ENCODE measurements at regions not wholly inside any gene's neighbourhood (a gene's known extent, or its start where the extent isn't known, plus 50 kb on each side); places are given as distances from the start of the nearest gene placed in this dataset.
"Not testable (repeated sequence)": the region's sequence is repeated elsewhere in the genome, so short reads cannot be mapped to it uniquely, and the experiment has no call there.

DNA sequence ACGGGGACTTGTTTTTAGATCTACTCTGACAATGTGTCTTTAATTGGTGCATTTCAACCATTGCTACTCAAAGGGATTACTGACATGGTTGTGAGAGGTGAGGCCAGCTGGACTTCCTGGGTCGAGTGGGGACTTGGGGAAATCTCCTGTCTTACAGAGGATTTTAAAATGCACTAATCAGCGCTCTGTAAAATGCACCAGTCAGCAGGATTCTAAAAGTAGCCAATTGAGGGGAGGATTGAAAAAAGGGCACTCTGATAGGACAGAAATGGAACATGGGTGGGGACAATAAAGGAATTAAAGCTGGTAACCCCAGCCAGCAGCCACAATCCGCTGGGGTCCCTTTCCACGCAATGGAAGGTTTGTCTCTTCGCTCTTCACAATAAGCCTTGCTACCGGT lies 122.5 kb upstream of the SNRPN start:
- Histone ChIP-seq H3K27ac (ENCODE audit: low read length) (no peak overlapping the region), H3K27me3 (ENCODE audit: control insufficient read depth, insufficient read depth, low read length) (no peaks in the 10 kb centered on the region), H3K4me3 (ENCODE audit: low read length) (no peak overlapping the region), H3K4me1 (ENCODE audit: control insufficient read depth, insufficient read depth, low read length) (no peaks in the 10 kb centered on the region), H3K36me3 (ENCODE audit: control insufficient read depth, insufficient read depth, low read length) (no peaks in the 10 kb centered on the region), H3K9me3 (replicated peaks; ENCODE audit: control insufficient read depth, low read depth, low read length) (peaks cover 9% of the 10 kb centered on the region)
- 93% methylated on average over 3 of the region's 7 CpGs for WGBS (ENCODE audit: insufficient coverage)
- no peak for DNase-seq

DNA sequence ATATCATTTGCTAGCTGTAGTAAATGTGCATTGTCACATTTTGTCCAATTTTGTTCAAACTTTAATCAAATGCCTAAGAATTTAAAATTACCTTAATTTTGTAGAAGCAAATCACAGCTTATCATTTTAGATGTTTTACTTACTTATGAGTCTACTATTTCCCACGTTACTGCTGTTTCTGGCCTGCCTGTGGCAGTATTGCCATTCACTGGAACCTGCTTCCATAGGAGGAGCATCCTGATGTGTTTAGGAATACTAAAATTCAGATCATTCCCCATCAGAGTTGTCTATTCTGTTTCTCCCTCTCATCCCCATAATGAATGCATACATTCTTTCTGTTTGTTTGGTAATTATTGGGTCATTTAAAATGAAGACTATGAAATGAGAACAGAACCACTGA lies 119.5 kb upstream of the SNRPN start:
- WGBS (ENCODE audit: insufficient coverage), result no CpG with 5 or more reads among the region's 1 CpG
- Histone ChIP-seq H3K27me3 (ENCODE audit: control insufficient read depth, insufficient read depth, low read length) (no peaks in the 10 kb centered on the region), H3K9me3 (replicated peaks; ENCODE audit: control insufficient read depth, low read depth, low read length) (peaks cover 9% of the 10 kb centered on the region), H3K27ac (ENCODE audit: low read length) (no peak overlapping the region), H3K4me3 (ENCODE audit: low read length) (no peak overlapping the region), H3K36me3 (ENCODE audit: control insufficient read depth, insufficient read depth, low read length) (no peaks in the 10 kb centered on the region), H3K4me1 (ENCODE audit: control insufficient read depth, insufficient read depth, low read length) (no peaks in the 10 kb centered on the region)
- no peak for DNase-seq

DNA sequence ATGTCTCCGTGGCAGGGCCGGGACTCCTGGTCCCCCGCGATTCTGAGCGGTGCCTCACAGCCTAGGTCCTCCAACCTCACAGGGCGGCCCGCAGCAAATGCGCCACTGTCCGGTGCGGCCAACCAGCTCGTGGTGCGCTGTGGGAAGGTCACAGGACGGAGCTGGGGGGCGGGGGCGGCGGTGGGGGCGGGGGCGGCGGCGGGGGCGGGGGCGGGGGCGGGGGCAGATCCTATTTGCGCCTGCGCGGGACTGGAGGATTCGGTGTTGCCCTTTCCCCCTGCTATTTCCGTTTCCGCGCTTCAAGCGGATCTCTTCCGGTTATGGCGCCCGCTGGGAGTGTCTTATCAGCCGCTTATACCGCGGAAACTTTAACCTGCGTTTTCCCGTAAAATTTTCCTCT lies 106.7 kb upstream of the SNRPN start:
- no peaks in the 10 kb centered on the region for H3K36me3 ChIP-seq (ENCODE audit: control insufficient read depth, insufficient read depth, low read length)
- peak overlapping the region; percentile 31 for H3K4me3 ChIP-seq (ENCODE audit: low read length)
- no peaks in the 10 kb centered on the region for H3K4me1 ChIP-seq (ENCODE audit: control insufficient read depth, insufficient read depth, low read length)
- WGBS (ENCODE audit: insufficient coverage), result 26% methylated on average over 18 of the region's 39 CpGs
- H3K27me3 ChIP-seq (ENCODE audit: control insufficient read depth, insufficient read depth, low read length), result no peaks in the 10 kb centered on the region
- DNase-seq, result peak; percentile 74
- no peak overlapping the region for H3K27ac ChIP-seq (ENCODE audit: low read length)
- peaks cover 9% of the 10 kb centered on the region for H3K9me3 ChIP-seq (replicated peaks; ENCODE audit: control insufficient read depth, low read depth, low read length)

DNA sequence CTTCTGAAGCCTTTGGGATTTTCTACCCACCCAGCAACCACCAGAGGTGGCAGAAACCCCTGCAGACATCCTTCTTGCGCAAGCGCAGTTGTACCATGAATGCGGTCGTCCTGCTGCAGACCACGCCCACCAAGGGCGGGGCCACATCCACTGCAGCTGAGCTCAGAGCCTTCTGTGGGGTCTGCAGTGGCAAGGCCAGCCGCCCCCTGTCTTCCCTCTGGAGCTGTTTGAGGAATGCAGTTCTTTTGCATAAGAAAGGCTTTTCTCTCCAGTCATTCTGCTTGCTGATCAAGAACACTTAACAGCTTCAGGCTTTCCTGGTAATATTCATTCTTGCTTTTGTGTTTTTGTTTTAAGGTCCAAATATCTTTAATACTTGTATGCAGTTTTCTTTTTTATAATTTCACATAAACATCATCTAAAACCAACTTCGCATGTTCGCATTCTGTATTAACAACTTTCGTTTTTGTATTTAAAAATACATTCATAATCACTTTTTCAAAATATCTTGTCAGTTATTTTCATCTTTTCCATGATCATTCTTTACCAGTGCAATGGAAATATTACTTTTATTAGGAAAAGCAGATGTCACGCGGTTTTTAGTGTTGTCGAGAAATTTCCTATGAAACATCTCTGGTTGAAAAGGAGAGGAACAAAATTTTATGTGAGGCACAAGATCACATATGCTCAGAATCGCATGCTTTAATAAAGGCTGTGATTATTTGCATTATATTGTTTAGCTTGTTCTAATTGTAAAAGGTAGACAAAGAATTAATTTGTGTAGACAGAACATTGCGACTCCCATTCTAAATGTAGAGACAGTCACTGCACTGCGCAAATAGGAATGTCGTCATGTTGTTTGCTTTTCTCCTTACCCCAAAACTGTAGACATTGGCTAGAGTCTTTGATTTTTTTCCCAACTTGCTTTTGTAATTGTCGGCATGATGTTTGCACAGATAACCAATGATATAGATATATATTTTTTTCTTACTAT lies 98.1 kb upstream of the SNRPN start:
- Histone ChIP-seq H3K4me1 (ENCODE audit: control insufficient read depth, insufficient read depth, low read length) (no peaks in the 10 kb centered on the region), H3K27ac (ENCODE audit: low read length) (no peak overlapping the region), H3K4me3 (ENCODE audit: low read length) (no peak overlapping the region), H3K9me3 (replicated peaks; ENCODE audit: control insufficient read depth, low read depth, low read length) (no peaks in the 10 kb centered on the region), H3K36me3 (ENCODE audit: control insufficient read depth, insufficient read depth, low read length) (no peaks in the 10 kb centered on the region), H3K27me3 (ENCODE audit: control insufficient read depth, insufficient read depth, low read length) (peaks cover 8% of the 10 kb centered on the region)
- DNase-seq, result peak; percentile 25
- 55% methylated on average over 7 of the region's 18 CpGs for WGBS (ENCODE audit: insufficient coverage)

DNA sequence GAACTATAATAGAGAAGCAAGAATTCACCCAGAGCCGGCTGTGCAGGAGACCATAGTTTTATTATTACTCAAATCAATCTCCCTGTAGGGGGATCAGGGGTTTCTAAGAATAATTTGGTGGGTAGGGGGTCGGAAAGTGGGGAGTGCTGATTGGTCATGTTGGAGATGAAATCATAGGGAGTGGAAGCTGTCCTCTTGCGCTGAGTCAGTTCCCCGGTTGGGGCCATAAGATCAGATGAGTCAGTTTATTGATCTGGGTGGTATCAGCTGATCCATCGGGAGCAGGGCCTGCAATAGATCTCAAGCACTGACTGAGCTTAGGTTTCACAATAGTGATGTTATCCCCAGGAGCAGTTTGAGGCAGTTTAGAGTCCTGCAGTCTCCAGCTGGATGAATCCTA lies 97.0 kb upstream of the SNRPN start:
- Histone ChIP-seq H3K9me3 (replicated peaks; ENCODE audit: control insufficient read depth, low read depth, low read length) (no peaks in the 10 kb centered on the region), H3K27me3 (ENCODE audit: control insufficient read depth, insufficient read depth, low read length) (peaks cover 8% of the 10 kb centered on the region), H3K36me3 (ENCODE audit: control insufficient read depth, insufficient read depth, low read length) (no peaks in the 10 kb centered on the region), H3K4me1 (ENCODE audit: control insufficient read depth, insufficient read depth, low read length) (no peaks in the 10 kb centered on the region), H3K27ac (ENCODE audit: low read length) (no peak overlapping the region), H3K4me3 (ENCODE audit: low read length) (no peak overlapping the region)
- WGBS (ENCODE audit: insufficient coverage), result 74% methylated on average over 4 of the region's 5 CpGs
- DNase-seq, result no peak

DNA sequence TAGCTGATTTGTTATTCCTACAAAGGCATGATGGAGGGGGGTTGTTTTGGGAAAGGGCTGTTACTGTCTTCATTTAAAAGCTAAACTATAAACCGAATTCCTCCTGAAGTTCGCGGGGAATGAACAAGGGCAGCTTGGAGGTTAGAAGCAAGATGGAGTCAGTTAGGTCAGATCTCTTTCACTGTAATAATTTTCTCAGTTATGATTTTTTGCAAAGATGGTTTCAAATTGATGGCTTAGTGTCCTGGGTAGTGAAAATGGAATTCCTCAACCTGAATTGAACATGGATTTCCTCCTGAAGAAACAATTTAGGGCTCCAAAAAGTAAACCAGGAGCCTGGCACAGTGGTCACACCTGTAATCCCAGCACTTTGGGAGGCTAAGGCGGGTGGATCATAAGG lies 96.6 kb upstream of the SNRPN start:
- not testable (repeated sequence) for H3K9me3 ChIP-seq (replicated peaks; ENCODE audit: control insufficient read depth, low read depth, low read length); DNase-seq; H3K36me3 ChIP-seq (ENCODE audit: control insufficient read depth, insufficient read depth, low read length); H3K4me1 ChIP-seq (ENCODE audit: control insufficient read depth, insufficient read depth, low read length); H3K27me3 ChIP-seq (ENCODE audit: control insufficient read depth, insufficient read depth, low read length); H3K27ac ChIP-seq (ENCODE audit: low read length); H3K4me3 ChIP-seq (ENCODE audit: low read length)
- WGBS (ENCODE audit: insufficient coverage), result 78% methylated on average over 1 of the region's 4 CpGs

DNA sequence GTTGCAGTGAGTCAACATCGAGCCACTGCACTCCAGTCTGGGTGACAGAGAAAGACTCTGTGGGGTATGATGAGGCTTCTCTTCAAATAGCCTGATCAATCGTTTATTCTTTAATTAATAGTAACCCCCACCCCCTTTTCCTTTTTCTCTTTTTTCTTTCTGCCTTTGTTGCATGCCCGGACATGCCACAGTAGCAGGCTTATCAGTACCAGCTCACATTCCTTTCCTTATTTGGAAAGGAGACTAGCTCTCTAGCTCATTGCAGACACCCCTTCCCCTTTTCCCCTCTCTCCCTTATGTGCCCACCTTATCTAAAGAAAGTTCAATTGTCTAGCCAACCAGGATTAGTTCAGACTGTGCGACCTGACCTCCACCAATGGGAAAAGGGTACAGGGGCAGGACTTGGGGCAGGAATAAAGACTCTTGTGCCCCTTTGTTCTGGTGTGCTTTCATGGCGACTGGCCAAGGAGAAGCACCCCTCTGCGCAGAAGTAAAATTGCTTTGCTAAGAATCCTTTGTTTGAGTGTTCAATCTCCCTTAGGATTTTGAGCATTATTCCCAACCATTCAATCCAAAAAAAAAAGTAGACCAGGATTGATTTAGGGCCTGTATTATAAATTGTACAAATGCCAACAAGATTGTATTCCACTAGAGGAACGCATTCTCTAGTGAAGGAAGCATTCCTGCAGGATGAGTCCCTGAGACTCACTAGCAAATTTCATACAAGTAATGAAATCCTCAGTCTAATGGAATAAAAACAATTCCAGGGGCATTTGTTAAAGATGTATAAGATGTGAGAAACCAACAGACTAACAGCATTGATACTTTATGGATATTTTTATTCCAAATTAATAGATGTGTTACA lies 95.8 kb upstream of the SNRPN start:
- no peak overlapping the region for H3K4me3 ChIP-seq (ENCODE audit: low read length)
- H3K27ac ChIP-seq (ENCODE audit: low read length), result no peak overlapping the region
- DNase-seq, result no peak
- no peaks in the 10 kb centered on the region for H3K4me1 ChIP-seq (ENCODE audit: control insufficient read depth, insufficient read depth, low read length)
- H3K9me3 ChIP-seq (replicated peaks; ENCODE audit: control insufficient read depth, low read depth, low read length), result no peaks in the 10 kb centered on the region
- H3K36me3 ChIP-seq (ENCODE audit: control insufficient read depth, insufficient read depth, low read length), result no peaks in the 10 kb centered on the region
- H3K27me3 ChIP-seq (ENCODE audit: control insufficient read depth, insufficient read depth, low read length), result peaks cover 8% of the 10 kb centered on the region
- 28% methylated on average over 2 of the region's 7 CpGs for WGBS (ENCODE audit: insufficient coverage)

DNA sequence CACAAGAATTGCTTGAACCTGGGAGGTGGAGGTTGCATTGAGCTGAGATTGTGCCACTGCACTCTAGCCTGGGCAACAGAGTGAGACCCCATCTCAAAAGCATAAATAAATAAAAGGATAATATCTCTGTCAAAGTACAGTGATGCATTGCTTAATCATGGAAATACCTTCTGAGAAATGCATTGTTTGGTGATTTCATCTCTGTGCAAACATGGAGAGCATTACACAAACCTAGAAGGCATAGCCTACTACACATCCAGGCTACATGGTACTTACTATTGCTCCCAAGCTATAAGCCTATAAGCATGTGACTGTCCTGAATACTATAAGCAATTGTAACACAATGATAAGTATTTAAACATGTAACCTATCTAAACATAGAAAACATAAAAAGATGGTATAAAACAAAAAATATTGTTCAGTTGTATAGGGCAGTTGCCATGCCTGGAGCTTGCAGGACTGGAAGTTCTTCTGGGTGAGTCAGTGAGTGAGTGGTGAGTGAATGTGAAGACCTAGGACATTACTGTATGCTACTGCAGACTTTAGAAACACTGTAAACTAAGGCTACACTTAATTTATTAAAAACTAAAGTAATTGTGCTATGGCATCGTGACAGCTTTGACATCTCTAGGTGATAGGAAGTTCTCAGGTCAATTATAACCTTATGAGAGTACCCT lies 93.6 kb upstream of the SNRPN start:
- peaks cover 6% of the 10 kb centered on the region for H3K27me3 ChIP-seq (ENCODE audit: control insufficient read depth, insufficient read depth, low read length)
- no peaks in the 10 kb centered on the region for H3K9me3 ChIP-seq (replicated peaks; ENCODE audit: control insufficient read depth, low read depth, low read length)
- no CpG with 5 or more reads among the region's 1 CpG for WGBS (ENCODE audit: insufficient coverage)
- H3K27ac ChIP-seq (ENCODE audit: low read length), result no peak overlapping the region
- H3K36me3 ChIP-seq (ENCODE audit: control insufficient read depth, insufficient read depth, low read length), result no peaks in the 10 kb centered on the region
- DNase-seq, result no peak
- no peaks in the 10 kb centered on the region for H3K4me1 ChIP-seq (ENCODE audit: control insufficient read depth, insufficient read depth, low read length)
- no peak overlapping the region for H3K4me3 ChIP-seq (ENCODE audit: low read length)

DNA sequence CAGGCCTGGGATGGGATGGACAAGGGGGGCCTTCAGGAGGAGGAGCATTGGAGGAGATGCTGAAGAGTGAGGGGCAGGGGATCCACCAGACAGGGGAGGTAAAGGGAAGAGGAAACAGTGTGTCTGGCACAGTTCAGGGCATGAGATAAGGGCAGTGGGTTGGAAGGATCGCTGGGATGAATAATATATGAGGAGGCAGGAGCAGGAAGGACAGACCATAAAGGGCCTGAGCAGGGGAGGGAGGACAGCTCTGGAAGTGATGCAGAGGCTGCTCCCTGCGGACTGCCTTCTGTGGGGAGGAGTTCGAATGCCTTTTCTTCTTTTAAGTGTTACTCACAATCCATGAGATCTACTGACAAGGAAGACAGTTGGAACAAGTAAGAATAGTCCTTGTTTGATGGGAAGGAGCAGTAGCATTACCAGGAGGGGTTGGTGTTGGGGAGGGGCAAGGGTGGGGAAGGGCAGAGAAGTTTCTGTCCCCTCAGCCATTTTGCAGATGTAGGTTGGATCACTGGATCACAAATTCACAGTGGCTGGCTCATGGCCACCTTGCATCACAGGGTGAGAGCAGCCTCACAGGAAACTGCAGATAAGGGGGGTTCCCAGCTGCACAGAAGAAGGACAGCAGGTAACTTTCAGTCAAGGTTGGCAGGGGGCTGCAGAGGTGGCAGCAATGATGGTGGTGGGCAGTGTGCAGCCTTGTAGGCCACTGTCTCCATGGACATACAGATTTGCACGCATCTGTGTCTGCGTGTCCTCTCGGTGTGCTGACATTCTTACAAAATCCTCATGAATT lies 91.9 kb upstream of the SNRPN start:
- no peaks in the 10 kb centered on the region for H3K9me3 ChIP-seq (replicated peaks; ENCODE audit: control insufficient read depth, low read depth, low read length)
- H3K36me3 ChIP-seq (ENCODE audit: control insufficient read depth, insufficient read depth, low read length), result no peaks in the 10 kb centered on the region
- peaks cover under 1% of the 10 kb centered on the region for H3K27me3 ChIP-seq (ENCODE audit: control insufficient read depth, insufficient read depth, low read length)
- 18% methylated on average over 1 of the region's 6 CpGs for WGBS (ENCODE audit: insufficient coverage)
- no peak overlapping the region for H3K27ac ChIP-seq (ENCODE audit: low read length)
- no peak overlapping the region for H3K4me3 ChIP-seq (ENCODE audit: low read length)
- no peak for DNase-seq
- H3K4me1 ChIP-seq (ENCODE audit: control insufficient read depth, insufficient read depth, low read length), result no peaks in the 10 kb centered on the region
